NB4 (cell line): ENCODE measurements at regions not wholly inside any gene's neighbourhood (a gene's known extent, or its start where the extent isn't known, plus 50 kb on each side); places are given as distances from the start of the nearest gene placed in this dataset.

Experiments
- DNase-seq: peaks from one replicate; pipeline ENCODE4 v3.0.0; 2010; ENCODE audit warnings: low read depth
- H3K4me3 ChIP-seq: one replicate; pipeline ENCODE4 v1.5.1; 2011; ENCODE audit warnings: mild to moderate bottlenecking, low read depth, low read length, moderate library complexity
- CTCF ChIP-seq: IDR thresholded peaks from one replicate; pipeline ENCODE4 v1.5.1; 2012; ENCODE audit warnings: low read depth, low read length
- MAX ChIP-seq: IDR thresholded peaks from 2 replicates; pipeline ENCODE4 v1.6.1; 2011; ENCODE audit warnings: low read depth, low read length
- MYC ChIP-seq: IDR thresholded peaks from 2 replicates; pipeline ENCODE4 v1.6.1; 2011; ENCODE audit warnings: low read depth, low read length
- POLR2A ChIP-seq: IDR thresholded peaks from 2 replicates; pipeline ENCODE4 v1.6.1; 2011; ENCODE audit warnings: mild to moderate bottlenecking; ENCODE audit not compliant: insufficient read length; ENCODE audit errors: extremely low read depth

DNA sequence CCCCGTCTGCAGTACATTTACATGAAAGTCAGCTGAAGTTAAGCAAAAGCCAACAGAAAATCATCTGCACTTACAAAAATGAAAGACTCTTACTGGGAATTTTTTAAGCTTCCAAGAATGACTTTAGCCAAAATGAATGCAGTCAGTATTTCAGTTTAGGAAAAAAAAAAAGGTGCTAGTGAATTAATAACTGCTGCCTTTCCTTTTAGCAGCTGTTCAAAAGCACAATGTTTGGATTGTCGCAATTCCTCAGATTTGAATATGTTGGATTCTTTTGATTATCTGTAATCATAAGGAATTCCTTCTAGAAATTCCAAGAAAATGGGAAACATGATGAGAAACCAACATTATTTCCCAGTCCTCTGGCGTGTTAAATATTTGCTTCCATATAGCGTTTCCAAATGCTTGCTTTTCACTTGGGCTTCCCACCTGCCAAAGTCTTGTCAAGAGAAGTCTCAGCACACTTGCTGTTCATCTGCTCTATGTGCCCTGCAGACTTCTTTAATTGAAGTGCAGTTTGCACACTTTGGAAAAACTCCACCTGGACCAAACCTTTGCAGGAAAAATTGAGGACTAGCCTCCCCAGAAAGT is 653.0 kb upstream of the SLC39A10 start:
- H3K4me3 ChIP-seq = no peak overlapping the region
- TF ChIP-seq CTCF (no peak), MAX (no peak), MYC (no peak), POLR2A (no peak)
- no peak for DNase-seq

DNA sequence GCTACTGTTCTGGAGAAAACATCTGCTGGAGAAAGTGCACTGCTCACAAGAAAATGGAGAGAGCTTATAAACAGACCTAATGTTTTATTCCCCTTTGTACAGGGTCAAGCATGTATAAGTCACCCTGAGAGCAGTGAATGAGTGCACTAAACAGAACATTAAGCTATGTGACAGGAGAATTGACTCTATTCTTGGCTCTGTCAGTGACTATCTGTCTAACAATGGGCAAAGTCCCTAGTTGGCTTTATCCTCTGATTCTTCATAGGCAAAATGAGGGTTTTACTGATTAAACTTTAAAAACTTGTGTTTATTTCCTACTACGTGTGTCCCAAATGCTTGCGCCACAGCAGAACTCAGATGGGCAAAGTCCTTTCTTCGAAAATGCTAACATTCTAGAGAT is 655.1 kb upstream of the SLC39A10 start:
- DNase-seq = no peak
- no peak for TF ChIP-seq CTCF
- no peak for TF ChIP-seq MYC
- TF ChIP-seq MAX = no peak
- no peak for TF ChIP-seq POLR2A
- H3K4me3 ChIP-seq = no peak overlapping the region

- no peak overlapping the region for H3K4me3 ChIP-seq
- DNase-seq = no peak
- TF ChIP-seq CTCF (no peak), MYC (no peak), POLR2A (no peak), MAX (no peak)
Observed at GRCh38 chr2:194999771-195000170, 657.3 kb upstream of the SLC39A10 start.

GRCh38 chr2:194992648-194993047 is 664.4 kb upstream of the SLC39A10 start:
- DNase-seq = no peak
- H3K4me3 ChIP-seq = no peak overlapping the region

DNA sequence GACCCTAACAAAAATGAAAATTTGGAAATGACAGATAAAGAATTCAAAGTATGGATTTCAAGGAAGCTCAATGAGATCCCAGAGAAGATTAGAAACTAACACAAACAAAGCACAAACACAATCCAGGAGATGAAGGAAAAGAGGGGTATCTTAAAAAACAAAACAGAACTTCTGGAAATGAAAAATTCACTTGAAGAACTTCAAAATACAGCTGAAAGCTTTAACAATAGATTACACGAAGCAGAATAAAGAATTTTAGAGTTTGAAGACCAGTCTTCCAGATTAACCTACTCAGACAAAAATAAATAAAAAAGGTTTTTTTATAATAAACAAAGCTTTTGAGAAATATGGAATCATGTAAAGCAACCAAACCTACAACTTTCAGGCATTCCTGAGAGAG is 671.8 kb upstream of the SLC39A10 start:
- no peak overlapping the region for H3K4me3 ChIP-seq
- no peak for DNase-seq
- no peak for TF ChIP-seq CTCF
- no peak for TF ChIP-seq MYC
- no peak for TF ChIP-seq MAX
- no peak for TF ChIP-seq POLR2A

More at GRCh38 chr2:194992648-194993047, 664.4 kb upstream of the SLC39A10 start:
- TF ChIP-seq MYC (no peak), CTCF (no peak)

- H3K4me3 ChIP-seq = no peak overlapping the region
- no peak for TF ChIP-seq MAX
- DNase-seq = no peak
Observed at GRCh38 chr2:194962254-194962653, 694.8 kb upstream of the SLC39A10 start.
